Activated CD8-positive, alpha-beta memory T cell treated with anti-CD3 and anti-CD28 coated beads, Interleukin-2, amount 50 U/mL, for 24 hours (primary cell): ENCODE measurements at regions not wholly inside any gene's neighbourhood (a gene's known extent, or its start where the extent isn't known, plus 50 kb on each side); places are given as distances from the start of the nearest gene placed in this dataset.
"Not testable (repeated sequence)": the region's sequence is repeated elsewhere in the genome, so short reads cannot be mapped to it uniquely, and the experiment has no call there.

Source experiments
- DNase-seq: peaks from one replicate; pipeline ENCODE4 v3.0.0-alpha.2; 2020; ENCODE audit errors: extremely low read depth

DNA sequence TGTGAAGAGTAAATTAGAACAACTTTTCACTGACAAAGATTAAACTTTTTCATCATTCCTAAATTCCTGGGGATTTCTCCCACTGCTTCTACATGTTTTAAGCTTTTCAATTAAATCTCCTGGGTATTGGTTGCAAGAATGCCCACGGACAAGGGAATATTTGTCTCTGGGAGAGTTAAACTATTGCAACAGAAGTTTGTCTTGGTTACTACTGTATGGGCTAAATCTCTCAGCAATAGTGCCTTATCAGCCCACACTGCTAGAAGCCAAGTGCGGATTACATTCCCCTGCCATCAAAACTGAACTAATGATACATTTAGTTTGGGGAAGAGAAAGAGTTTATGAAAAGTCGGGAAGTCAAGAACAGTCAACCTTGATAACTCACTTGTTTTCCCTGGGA, 528.2 kb upstream of the C9orf72 start:
- no peak for DNase-seq

DNA sequence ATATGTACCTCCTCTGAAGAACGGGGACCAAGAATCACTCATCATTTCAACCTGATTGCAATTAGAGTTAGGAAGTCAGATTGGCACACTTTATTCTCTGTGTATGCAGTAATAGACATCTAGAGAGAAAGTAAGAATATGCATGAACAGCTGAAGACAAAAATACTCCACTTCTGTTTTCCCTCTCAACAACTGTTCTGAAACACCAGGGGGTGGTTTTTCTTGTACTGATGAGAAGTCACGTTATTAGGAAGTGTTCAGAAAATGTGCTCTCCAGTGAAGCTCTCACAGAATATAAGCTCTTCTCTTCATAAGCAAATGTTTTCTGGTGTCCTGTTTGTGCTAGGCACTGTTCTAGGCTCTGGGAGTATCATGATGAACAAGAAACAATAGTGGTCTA, 531.7 kb upstream of the C9orf72 start:
- DNase-seq = no peak

DNA sequence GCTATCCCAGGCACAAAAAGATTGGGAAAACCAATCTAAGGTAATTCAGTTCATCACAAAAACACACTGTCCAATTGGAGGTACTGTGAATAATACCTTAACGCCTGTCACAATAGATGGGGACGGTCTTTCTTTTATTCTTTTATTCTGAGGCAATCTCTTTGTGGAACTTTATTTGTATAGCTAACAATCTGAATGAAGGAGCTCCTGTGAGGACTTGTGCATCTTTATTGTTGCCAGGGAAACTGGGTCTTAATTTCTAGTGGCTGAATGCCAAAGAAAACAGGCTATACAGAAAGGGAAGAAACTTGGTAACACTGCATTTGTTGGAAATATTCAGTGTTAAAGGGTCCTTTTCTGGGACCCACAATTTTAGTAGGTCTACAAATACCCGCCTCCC, 546.9 kb upstream of the C9orf72 start:
- DNase-seq = no peak

DNA sequence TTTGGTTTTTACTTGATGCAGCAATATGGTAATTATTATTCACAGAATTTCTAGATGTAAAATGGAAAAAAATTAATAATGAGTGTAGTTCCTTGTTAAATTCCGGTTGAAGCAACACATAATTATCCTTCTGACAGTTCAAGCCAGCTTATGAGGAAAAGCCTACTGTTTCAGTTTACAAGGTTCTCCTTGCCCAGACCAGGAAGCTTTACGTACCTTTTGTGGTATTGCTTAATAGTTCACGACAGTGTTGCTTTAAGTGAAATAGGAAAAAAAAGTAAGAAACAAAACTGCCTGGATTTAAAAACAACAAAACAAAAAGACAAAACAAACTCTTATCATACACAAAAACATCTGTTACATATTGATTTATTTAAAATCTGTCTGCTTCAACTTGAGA, 547.3 kb upstream of the C9orf72 start:
- DNase-seq = no peak

DNA sequence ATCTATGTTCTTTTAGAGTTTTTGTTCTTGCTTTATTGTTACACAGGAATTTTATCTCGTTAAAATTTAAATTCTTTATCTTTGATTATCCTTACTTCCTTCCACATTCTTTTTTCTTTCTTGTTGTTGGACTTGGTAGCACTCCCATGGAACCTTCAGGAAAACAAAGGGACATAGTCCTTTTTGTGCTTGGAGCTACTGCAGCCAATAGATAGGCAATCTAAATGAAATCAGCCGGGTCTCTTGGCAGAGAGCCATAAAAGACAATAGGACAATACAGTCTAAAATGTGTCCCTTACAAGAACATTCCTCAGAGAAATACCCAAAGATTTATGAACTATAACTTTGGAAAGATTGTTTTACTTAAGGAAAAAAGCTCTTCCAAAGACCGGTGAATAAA, 548.1 kb upstream of the C9orf72 start:
- DNase-seq = no peak

DNA sequence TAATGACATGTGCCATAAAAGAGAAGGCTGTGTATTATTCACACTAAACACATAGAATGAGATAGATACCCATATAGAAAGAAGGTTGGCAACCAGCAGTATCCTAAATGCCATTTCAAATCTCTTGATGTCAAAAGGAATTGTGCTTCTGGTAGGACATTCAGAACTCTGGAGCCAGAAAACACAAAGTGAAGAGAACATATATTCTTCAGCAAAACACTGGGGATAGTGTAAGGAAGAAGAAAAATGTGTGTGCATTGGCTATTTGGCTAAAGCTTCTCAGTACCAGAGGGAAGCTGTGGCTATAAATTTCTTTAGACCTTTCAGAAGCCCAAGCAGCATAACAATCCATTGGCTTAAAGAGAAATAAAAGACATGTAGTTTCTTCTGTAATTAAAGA, 551.6 kb upstream of the C9orf72 start:
- no peak for DNase-seq

DNA sequence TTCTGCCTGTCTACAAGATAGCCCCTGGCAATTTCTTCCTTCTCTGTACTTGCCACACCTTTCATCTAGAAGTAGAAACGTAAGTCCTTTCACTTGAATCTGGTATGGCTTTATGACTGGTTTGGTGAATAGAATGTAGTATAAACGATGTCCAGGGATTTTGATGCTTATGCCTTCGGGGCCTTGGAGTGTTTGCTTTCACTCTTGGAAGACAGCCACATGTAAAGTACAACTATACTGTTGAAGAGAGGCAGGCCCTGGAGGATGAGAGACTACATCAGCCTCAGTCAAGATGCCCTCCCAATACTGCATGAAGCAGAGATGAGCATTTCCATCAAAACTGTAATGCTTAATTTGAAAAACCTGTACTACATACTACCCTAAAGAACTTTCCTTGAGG, 553.8 kb upstream of the C9orf72 start:
- no peak for DNase-seq

DNA sequence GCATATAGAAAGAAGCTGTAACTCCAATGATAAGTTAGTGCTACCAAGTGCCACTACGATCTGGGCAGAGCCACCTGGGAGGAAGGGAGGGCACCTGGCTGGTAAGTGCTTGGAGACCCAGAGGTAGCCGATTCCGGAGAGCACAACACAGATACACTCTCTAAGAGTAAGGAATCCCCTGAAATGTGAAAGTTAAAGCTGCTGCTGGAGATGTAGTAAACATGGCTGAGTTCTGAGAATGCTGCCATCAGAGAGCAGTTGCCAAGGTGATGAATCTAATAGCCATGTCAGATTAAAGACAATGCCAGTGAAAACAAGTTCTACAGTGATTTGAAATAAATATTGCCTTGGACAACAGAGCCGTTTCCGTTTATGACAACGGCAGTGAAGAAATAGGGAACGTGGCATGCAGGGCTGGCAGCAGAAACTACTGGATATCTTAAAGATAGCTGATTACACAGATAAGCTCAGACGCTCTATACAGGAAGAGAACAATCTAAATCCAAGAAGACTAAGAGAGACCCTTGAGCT, 561.2 kb upstream of the C9orf72 start:
- no peak for DNase-seq

DNA sequence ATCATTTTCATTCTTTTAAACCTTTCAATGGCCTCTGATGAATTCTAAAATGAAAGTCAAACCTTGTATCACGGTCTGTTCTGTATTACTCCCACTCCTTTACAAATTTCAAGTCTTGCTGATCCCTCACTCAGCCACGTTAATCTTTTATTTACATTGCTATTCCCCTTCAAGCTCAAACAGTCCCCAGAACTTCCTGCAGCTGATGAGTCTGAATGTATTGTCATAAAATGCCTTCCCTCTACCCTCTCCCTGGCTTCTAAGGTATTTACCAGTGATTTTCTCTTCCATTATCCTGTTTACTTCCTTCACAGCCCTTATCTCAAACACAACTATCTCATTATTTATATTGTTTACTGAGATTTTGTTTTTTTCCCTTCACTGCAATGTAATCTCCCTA, 562.3 kb upstream of the C9orf72 start:
- DNase-seq = no peak

DNA sequence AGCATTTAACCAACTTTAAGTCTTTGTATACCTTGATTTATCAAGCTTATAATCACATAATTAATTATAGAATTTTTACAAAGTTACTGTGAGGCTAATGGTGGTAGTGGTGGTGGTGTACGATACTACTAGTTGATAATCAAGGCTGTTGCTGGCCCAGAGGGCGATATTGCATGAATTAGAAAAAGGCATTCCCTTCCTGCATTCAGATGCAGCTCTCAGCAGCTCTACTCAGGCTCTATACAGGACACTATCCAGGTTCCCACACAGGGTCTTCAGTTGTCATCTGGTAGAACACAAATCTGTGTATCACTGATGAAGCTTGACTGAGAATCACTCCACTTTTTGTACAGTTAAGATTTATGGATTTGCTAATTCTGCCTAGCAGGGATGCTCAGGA, 562.8 kb upstream of the C9orf72 start:
- DNase-seq = no peak

DNA sequence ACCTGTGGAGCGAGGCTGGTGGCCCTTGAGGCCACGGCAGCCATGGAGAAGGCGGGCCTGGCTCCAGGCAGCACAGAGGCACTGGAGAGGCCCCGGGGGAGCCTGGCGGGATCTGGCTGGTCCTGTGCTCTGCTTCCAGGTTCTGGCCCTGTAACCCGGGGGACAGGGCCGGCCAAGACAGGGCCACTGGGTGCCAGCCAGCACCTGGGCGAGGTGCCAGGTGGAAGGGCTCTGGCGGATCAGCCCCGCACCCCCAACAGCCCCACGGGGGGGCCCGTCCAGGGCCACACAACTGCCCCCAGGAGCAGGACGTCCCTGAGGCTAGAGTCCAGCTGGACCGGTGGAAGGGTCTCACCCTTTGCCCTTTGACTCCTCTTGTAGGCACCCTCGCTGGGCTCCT, 574.1 kb upstream of the C9orf72 start:
- not testable (repeated sequence) for DNase-seq

DNA sequence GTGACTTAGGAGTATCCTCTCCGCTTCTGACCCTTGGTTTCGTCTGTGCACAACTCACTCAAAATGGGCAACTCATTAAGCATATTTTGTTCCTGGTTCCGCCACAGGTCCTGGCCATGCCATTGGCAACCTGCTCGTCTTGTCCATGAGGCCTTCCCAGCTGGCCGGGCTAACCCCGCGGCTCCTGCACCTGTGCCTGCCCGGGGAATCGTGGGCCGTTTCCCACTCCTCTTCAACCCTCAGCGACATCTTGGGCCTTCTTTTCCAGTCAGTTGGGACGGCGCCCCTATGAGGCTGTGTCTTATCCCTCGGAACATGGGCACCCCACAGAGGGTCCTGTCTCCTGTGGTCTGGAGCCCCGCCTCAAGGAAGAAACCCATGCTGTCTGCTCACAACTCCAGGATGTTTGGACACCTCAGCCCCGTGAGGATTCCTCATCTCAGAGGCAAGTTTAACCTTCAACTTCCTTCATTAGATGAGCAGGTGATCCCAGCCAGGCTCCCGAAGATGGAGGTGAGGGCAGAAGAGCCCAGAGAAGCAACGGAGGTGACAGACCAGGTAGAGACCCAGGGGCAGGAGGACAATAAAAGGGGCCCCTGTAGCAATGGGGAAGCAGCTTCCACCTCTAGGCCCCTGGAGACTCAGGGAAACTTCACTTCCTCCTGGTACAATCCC, 574.8 kb upstream of the C9orf72 start:
- not testable (repeated sequence) for DNase-seq

DNA sequence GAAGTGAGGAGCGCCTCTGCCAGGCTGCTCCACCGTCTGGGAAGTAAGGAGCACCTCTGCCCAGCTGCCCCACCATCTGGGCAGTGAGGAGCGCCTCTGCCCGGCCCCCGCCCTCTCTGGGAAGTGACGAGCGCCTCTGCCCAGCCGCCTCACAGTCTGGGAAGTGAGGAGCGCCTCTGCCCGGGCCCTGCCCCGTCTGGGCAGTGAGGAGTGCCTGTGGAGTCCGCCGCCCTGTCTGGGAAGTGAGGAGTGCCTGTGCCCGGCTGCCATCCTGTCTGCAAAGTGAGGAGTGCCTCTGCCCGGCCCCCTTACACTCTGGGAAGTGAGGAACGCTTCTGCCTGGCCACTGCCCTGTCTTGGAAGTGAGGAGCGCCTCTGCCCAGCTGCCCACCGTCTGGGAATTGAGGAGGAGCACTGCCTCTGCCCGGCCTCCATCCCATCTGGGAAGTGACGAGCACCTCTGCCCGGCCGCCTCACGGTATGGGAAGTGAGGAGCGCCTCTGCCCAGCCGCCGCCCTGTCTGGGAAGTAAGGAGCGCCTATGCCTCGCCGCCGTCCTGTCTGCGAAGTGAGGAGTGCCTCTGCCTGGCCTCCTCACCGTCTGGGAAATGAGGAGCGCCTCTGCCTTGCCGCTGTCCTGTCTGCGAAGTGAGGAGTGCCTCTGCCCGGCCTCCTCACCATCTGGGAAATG, 576.2 kb upstream of the C9orf72 start:
- not testable (repeated sequence) for DNase-seq

DNA sequence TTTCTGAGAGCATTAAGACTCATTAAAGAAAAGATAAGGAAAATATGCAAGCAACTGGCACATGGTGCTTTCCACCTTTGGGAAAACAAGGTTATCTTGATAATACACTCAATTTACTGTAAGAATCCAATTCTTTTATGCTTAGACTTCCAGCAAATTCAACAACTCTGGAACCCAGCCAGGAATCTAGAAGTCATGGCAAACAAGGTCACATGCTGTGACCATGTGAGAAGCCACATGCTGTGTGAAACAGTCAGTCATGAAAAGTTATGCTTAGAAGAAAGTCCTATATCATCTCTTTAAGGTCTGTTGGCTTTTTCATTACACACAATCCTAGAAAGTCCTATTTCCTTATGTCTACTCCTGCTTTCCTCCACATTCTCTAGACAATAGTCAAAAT, 581.8 kb upstream of the C9orf72 start:
- DNase-seq = no peak

DNA sequence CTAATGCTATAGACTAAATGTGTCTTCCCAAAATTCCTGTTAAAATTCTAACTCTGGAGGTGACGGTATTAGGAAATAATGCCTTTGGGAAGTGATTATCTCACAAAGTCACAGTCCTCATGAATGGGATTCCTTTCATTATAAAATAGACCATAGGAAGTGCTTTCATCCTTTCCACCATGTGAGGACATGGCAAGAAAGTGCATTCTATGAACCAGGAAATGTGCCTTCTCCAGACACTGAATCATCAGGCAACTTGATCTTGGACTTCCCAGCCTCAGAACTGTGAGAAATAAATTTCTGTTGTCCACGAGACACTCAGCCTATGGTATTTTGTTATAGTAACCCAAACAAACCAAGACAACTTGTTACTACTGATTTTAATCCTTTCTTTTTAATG, 582.4 kb upstream of the C9orf72 start:
- DNase-seq = no peak

DNA sequence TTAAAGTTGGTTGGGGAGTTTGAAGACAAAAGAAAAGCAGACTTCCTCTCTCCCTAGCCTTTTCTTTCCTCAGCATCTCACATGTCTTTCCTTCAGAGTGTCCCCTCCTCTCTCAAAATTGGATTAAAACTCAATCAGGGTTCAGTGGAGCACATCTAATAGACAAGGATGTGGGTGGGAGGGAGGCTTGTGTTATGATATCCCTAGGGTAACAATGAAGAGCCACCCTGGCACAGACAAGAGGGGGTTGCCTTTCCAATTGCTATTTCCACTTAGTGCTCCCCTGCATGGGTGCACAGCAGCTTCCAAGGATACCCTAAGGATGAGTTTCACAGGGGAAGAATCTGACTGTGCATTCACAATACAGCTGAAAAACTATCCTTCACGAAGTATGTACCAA, 585.2 kb upstream of the C9orf72 start:
- DNase-seq = no peak

DNA sequence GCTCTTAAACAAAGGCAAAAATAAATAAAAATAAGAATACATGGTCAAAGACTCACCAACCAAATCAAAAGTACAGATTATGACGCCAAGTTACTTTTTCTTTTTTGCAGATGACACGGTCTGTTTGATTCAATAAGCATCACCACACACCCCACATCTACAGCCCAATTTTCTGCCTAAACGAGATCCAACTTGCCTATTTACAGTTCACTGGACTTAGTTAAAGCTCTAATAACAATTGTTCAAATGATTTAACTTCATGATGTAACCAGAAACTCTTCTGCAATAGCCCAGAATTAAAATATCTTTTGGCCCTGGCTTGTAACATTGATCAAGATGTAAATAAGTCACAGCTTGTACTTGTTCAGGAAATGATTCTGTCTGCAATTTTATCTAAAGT, 590.3 kb upstream of the C9orf72 start:
- no peak for DNase-seq

DNA sequence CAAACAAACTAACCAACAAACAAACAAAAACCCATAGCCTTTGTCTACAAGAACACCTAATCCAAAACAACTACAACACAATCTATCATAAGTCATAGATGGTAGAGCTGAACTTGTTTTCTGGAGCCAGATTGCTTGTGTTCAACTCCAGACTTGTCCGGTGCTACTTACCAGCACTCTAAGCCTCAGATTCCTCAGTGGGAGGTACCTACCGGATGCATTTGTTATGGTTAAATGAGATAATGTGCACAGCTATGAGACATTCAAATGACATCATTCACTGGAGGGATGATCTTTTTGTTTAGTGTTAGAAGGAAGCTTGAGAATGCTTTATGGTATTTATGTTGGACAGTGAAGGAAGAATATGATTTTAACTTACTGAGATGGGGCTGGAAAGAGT, 592.9 kb upstream of the C9orf72 start:
- DNase-seq = no peak

DNA sequence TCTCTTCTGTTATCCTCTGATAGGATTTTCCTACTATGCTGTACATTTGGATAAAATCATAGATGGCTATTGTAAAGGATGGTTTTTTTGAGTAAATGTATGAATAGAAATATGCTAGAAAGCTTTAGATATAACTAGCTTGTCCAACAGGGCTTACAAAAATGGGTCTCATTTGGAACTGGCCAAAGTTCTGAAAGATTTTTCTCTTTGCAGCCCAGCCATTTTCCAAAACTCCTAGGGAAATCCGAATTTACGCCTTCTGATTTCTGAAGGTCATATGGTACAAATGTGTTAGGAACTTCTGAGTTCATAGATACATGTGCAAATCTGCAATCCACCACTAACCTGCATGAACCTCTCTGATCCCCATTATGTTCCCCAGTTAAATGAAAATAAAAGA, 603.9 kb upstream of the C9orf72 start:
- no peak for DNase-seq

DNA sequence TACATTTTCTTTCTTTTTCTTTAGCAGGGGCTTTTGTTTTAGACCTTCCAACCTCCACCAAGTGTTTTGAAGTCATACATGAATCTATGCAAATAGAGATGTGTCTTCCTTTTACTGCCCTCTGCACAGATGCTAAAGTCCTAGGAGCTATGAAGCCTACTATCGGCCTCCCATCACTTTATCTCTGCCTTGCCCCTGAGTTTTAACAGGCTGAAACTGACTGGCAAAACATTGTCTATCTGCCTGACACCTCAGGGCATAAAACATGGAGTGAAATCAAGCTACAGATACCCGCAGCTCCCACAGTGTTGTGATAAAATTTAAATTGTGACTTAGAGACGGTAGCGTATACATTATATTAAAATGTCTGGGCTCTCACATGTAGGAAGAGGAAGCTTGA, 604.6 kb upstream of the C9orf72 start:
- DNase-seq = no peak

DNA sequence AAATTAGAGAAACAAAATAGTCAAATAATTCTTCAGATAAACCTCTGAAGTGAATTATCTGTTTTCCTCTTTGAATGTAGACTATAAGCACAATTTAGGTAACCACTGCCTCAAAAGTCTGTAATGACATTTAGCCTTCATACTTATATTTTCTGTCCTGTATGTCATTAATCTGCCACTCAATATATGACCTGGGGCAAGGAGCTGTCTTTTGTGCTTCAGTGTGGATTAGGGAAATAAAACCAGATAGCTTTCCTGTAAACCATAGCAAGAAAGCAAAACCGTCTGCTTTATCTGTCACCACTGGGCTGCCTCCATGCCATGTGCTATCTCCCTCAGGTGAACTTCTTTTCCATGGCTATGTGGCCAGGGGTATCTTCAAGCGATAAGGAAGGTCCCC, 606.6 kb upstream of the C9orf72 start:
- no peak for DNase-seq

DNA sequence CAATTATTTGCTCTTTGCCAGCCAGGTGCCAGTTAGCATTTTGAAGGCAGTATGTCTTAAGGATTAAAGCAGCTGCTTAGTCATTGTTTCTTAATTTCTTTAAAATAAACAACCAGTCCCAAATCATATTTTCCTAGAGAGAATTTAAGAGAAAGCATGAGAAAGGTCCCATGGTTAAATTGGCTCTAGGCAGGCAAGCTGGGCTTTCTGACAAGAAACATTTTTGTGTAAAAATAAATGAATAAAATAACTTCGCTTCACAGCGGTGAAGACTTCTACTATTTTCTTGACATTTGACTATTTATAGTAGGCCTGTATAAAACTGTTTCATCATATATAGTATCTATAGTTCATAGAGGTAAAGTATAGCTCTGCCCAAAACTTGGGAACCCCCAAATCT, 617.7 kb upstream of the C9orf72 start:
- DNase-seq = no peak

DNA sequence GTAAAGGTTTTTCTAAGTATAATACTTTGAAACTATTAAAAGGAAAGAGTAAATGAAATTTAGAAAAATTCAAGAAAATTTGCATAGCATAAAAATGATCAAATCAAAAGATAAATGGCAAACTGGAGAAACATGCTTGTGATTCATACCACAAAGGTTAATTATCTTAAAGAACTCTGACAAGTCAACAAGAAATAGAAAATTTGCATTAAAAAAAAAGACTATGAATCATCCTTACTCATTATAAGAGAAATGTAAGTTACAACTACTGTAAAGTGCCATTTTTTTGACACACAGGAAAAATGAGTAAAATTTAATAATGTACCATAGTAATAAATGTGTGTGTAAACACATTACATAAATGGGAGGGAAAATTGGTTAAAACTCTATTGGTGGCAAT, 624.4 kb upstream of the C9orf72 start:
- no peak for DNase-seq

DNA sequence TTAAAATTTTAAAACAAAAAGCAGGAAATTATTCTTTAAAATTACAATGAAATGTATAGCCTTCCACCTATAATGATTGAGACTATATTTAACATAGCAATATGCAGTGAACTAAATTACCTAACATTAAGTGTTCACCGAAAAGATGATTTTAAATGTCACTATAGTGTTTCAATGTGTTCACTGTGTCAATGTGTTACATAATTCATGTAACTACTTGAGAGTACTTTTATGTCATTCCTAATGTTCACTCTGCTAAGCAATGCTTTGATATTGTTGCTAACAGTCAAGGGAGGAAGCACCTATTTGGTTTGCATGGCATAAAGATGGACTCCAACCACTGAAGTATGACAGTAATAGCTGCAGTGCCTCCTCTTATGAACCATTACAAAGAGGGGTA, 629.8 kb upstream of the C9orf72 start:
- DNase-seq = no peak
